Fibroblast of pulmonary artery (primary cell): ENCODE measurements at regions not wholly inside any gene's neighbourhood (a gene's known extent, or its start where the extent isn't known, plus 50 kb on each side); places are given as distances from the start of the nearest gene placed in this dataset.

Source experiments
- DNase-seq: peaks from one replicate; pipeline ENCODE4 v3.0.0-alpha.2; 2010; ENCODE audit warnings: low read depth
- H3K4me3 ChIP-seq: replicated peaks from 2 replicates; pipeline ENCODE4 v1.5.1; 2011; ENCODE audit warnings: low read depth, mild to moderate bottlenecking, control low read depth, low read length, moderate library complexity
- CTCF ChIP-seq: IDR thresholded peaks from 2 replicates; pipeline ENCODE4 v1.5.1; 2011; ENCODE audit warnings: mild to moderate bottlenecking, control low read depth, low read length, inconsistent platforms; ENCODE audit errors: missing control alignments

GRCh38 chr10:123463698-123464097 is 202.5 kb upstream of the GPR26 start:
- TF ChIP-seq CTCF, result no peak
- H3K4me3 ChIP-seq, result no peak overlapping the region
- no peak for DNase-seq

GRCh38 chr10:123464430-123465323 is 201.5 kb upstream of the GPR26 start:
- no peak for DNase-seq
- no peak overlapping the region for H3K4me3 ChIP-seq
- TF ChIP-seq CTCF, result no peak

- no peak for DNase-seq
- TF ChIP-seq CTCF, result no peak
- no peak overlapping the region for H3K4me3 ChIP-seq
Observed at GRCh38 chr10:123470336-123470921, 195.7 kb upstream of the GPR26 start.

GRCh38 chr10:123471811-123472210 is 194.3 kb upstream of the GPR26 start:
- H3K4me3 ChIP-seq, result no peak overlapping the region
- no peak for TF ChIP-seq CTCF
- no peak for DNase-seq

GRCh38 chr10:123472606-123473005 is 193.5 kb upstream of the GPR26 start:
- no peak overlapping the region for H3K4me3 ChIP-seq
- TF ChIP-seq CTCF, result no peak
- DNase-seq, result no peak

GRCh38 chr10:123474700-123475099 is 191.5 kb upstream of the GPR26 start:
- no peak for TF ChIP-seq CTCF
- no peak for DNase-seq
- no peak overlapping the region for H3K4me3 ChIP-seq

- no peak overlapping the region for H3K4me3 ChIP-seq
- DNase-seq, result no peak
- TF ChIP-seq CTCF, result no peak
Observed at GRCh38 chr10:123475466-123475865, 190.7 kb upstream of the GPR26 start.
